Heart left ventricle (tissue), 13 donors: ENCODE measurements at regions not wholly inside any gene's neighbourhood (a gene's known extent, or its start where the extent isn't known, plus 50 kb on each side); places are given as distances from the start of the nearest gene placed in this dataset.

Experiments
- CTCF ChIP-seq, 12 donors: fragments of 200-600 bp; sonication (generic) in 4 of 12; IDR thresholded peaks; one replicate each; pipeline versions ENCODE4 v1.5.0 to v1.8.0; 2018 to 2022; ENCODE audit warnings: antibody characterized with exemption in 12 of 12, mild to moderate bottlenecking in 5 of 12
- POLR2A ChIP-seq, 2 donors: fragments of 450-650 bp; IDR thresholded peaks; one replicate each; pipeline ENCODE4 v1.6.1; 2017; ENCODE audit warnings: antibody characterized with exemption in 2 of 2, mild to moderate bottlenecking in 2 of 2, moderate library complexity in 2 of 2
- donor health status: ischemic (EF 13 %, LVEDD 7.1; RV severe dilation, severe dysfunction).
- donor health status: DM: no; HTN: yes; CAD: no.
- donor health status: DM: no; HTN: no; CAD: no.
- donor health status: ischemic (EF 25% LVEDD 6.9; RV normal size, moderate dysfunction).
- donor health status: ischemic (EF 25% LVEDD 5.7; RV mildly dilated, moderate dysfunction).
- donor health status: ischemic (EF 35%, LVEDD 5.7; RV mildly dilated, moderate dysfunction).
- donor health status: nonischemic (EF 11% LVEDD 7.7; RV severe dilation, severe dysfunction).
- donor health status: DM: yes; HTN: yes; CAD: no.
- donor health status: PGD.
- donor health status: ischemic (EF 29% LVEDD 5.4; RV normal size, mild dysfunction).
- donor health status: nonischemic (EF 23%, LVEDD 6.1; RV moderate dilation, normal function).

- no peak for TF ChIP-seq CTCF (IDR thresholded peaks at IDR 0.05)
- TF ChIP-seq POLR2A (IDR thresholded peaks at IDR 0.05): no peak
Observed at GRCh38 chr12:77594366-77594765, 236.3 kb upstream of the NAV3 start.
